Activated naive CD4-positive, alpha-beta T cell treated with anti-CD3 and anti-CD28 coated beads for 36 hours (primary cell): ENCODE measurements at regions not wholly inside any gene's neighbourhood (a gene's known extent, or its start where the extent isn't known, plus 50 kb on each side); places are given as distances from the start of the nearest gene placed in this dataset.

Source experiments
- CTCF ChIA-PET: fragments of 350-600 bp; sonication (Branson Sonifier 250); formaldehyde crosslinking; loops from one replicate; lab custom pipeline; 2021; ENCODE audit warnings: antibody characterized with exemption; lab: Charles Lee
- DNase-seq: peaks from one replicate; pipeline ENCODE4 v3.0.0-alpha.2; 2020
- H3K27ac Mint-ChIP-seq: one replicate; pipeline ENCODE4 v1.8.0; 2021; ENCODE audit warnings: mild to moderate bottlenecking, mixed read lengths
- H3K27me3 Mint-ChIP-seq: one replicate; pipeline ENCODE4 v1.8.0; 2021; ENCODE audit warnings: low read depth, mixed read lengths
- H3K36me3 Mint-ChIP-seq: one replicate; pipeline ENCODE4 v1.8.0; 2021; ENCODE audit warnings: low read depth, mixed read lengths
- H3K4me1 Mint-ChIP-seq: one replicate; pipeline ENCODE4 v1.8.0; 2021; ENCODE audit warnings: low read depth, mixed read lengths
- H3K4me3 Mint-ChIP-seq: one replicate; pipeline ENCODE4 v1.8.0; 2021; ENCODE audit warnings: mild to moderate bottlenecking, moderate library complexity, mixed read lengths
- H3K9me3 Mint-ChIP-seq: one replicate; pipeline ENCODE4 v1.8.0; 2021; ENCODE audit warnings: mixed read lengths
- intact Hi-C: fragments of 100-400 bp; cut with micrococcal nuclease; formaldehyde crosslinking; loops from one replicate; pipeline ENCODE4 v1.15.1; 2023

DNA sequence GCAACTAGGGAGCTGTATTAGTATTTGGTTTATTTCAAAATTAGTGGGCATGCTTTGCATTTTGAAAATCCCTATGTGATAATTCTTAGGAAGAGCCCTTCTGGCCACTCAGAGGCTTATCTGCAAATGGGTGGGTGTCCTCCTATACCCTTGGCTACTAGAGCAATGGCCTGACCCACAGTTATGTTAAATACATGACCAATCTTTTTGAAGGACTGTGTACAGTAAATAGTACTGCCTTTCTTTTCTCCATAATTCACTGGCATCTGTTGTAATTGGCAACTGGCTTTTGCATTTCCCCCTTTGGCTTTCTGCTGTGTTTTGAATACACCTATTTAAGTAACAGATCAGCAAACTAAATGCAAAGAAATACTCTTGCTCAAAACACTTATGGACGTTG is 175.4 kb downstream of the ANXA2 start:
- Mint-ChIP-seq H3K27me3 (no peaks in the 10 kb centered on the region), H3K4me3 (no peak overlapping the region), H3K4me1 (no peaks in the 10 kb centered on the region), H3K9me3 (no peaks in the 10 kb centered on the region), H3K27ac (no peak overlapping the region), H3K36me3 (no peaks in the 10 kb centered on the region)
- intact Hi-C loops, result no loop called here
- CTCF ChIA-PET, result no interaction called here
- no peak for DNase-seq

DNA sequence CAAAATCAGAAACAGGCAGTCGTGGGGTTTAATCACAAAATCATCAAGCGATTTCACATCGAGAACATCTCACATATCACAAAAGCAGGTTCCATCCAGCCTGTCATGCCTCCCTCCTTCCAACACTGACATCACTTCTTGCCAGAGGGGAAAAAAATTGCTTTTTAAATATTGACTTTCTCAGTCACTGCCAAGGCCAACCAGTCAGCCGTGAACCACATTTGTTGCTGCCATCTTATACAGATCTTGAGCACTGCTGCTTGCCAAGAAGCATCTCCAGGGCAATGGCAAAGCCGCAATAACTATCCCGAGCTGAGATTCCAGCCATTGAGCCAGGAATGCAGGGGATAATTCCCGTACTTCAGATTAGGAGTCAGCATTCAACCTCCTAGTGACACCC is 174.6 kb downstream of the ANXA2 start:
- Mint-ChIP-seq H3K27ac (no peak overlapping the region), H3K9me3 (no peaks in the 10 kb centered on the region), H3K36me3 (no peaks in the 10 kb centered on the region), H3K4me1 (no peaks in the 10 kb centered on the region), H3K4me3 (no peak overlapping the region), H3K27me3 (no peaks in the 10 kb centered on the region)
- intact Hi-C loops, result no loop called here
- CTCF ChIA-PET, result no interaction called here
- no peak for DNase-seq

DNA sequence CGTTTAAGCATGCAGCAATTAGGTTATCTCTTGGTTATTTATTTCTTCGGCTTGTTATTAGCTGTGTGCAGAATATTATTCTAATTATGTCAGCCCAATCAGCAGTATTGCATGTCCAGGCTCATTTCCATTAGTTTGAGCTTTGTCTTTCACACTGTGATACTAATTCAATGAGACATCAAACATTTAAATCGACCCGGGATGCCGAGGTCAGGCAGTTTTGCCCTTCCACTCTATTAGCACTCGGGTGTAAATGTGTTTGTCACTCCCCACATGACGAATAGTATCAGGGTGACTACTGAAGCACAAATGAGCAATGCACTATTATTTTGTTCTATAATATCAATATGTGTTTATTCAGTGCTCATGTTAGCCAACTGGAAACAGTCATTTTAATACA is 170.9 kb downstream of the ANXA2 start:
- H3K27me3 Mint-ChIP-seq, result peaks cover under 1% of the 10 kb centered on the region
- peaks cover 3% of the 10 kb centered on the region for H3K4me1 Mint-ChIP-seq
- intact Hi-C loops, result no loop called here
- no peaks in the 10 kb centered on the region for H3K36me3 Mint-ChIP-seq
- no peak for DNase-seq
- H3K9me3 Mint-ChIP-seq, result no peaks in the 10 kb centered on the region
- H3K4me3 Mint-ChIP-seq, result no peak overlapping the region
- H3K27ac Mint-ChIP-seq, result no peak overlapping the region
- CTCF ChIA-PET, result interaction anchor here (0.5 kb wide), 1 partner anchor 44 kb away, joined by 4 read pairs; no protein-coding TSS in a partner anchor

DNA sequence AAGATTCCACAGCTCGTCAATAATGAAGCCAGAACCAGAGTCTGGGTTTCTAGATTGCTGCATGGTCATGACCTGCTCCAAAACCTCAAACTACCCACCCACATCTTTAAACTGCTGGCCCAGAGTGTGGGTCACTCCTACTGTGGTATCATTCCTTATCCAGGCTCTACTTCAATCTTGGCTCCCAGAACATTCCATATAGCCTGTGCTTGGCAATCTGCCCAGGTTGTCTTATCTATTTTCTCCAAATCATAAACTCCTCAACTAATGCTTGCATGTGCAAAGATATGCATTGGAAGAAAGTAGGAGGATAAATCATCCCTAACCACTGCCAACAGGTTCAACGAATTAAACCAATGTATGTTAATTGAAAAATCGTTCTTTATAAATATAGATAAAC is 169.7 kb downstream of the ANXA2 start:
- peaks cover 2% of the 10 kb centered on the region for H3K27me3 Mint-ChIP-seq
- peaks cover 3% of the 10 kb centered on the region for H3K4me1 Mint-ChIP-seq
- CTCF ChIA-PET, result no interaction called here
- H3K36me3 Mint-ChIP-seq, result no peaks in the 10 kb centered on the region
- H3K9me3 Mint-ChIP-seq, result no peaks in the 10 kb centered on the region
- no peak overlapping the region for H3K4me3 Mint-ChIP-seq
- no peak overlapping the region for H3K27ac Mint-ChIP-seq
- intact Hi-C loops, result no loop called here
- no peak for DNase-seq

DNA sequence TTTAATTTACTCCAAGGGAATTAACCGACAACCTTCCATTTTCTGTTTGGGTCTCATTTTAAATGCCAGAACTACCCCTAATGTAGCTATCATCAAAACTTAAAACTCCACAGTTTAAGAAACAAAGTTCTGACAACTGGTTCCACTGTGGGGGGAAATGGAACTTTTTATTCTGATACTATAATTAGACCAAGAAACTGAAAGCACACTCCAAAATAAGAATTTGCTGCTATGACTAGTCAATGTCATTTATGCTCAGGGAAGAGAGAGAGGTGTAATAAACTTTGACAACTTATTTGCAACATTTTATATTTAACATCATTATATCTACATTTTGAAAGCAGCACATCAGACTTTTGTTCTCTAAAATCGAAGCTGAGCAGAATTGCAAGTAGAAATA is 169.2 kb downstream of the ANXA2 start:
- H3K9me3 Mint-ChIP-seq, result no peaks in the 10 kb centered on the region
- CTCF ChIA-PET, result no interaction called here
- H3K36me3 Mint-ChIP-seq, result no peaks in the 10 kb centered on the region
- DNase-seq, result no peak
- H3K4me3 Mint-ChIP-seq, result no peak overlapping the region
- no peak overlapping the region for H3K27ac Mint-ChIP-seq
- peaks cover 2% of the 10 kb centered on the region for H3K27me3 Mint-ChIP-seq
- H3K4me1 Mint-ChIP-seq, result peaks cover 3% of the 10 kb centered on the region
- intact Hi-C loops, result no loop called here

DNA sequence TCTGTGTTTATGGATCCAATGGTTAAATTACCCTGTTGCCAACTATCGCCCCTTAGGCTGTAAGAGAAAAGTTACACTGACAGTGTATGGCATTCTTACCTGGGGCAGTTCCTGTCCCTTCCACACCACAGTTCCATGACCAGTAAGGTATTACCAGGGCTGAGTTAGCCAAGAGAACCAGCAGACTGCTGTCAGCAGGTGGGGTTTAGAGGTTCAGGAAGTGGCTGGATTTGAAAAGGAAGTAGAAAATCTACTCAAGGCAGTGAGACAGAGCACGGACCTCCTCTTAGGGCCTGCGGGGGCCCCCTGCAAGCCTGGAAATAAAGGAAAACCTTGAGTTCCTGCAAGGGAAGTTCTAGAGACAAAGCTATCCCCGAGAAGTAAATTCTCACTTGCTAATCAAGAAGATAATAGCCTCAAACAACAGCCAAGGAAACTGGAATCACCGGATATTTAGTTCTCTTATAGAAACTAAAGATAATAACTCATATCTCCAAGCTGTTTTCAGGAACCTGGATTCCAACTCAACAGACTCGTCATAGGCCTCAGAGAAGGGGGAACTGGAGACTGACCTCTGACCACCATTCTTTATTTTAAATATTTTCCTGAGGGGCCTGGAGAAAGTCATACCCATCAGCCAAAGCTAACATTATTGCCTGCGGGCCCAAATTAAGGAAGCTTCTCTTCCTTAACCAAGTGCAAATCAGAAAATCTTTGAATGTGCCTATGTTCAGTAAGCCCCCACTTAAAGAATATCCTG is 161.7 kb downstream of the ANXA2 start:
- H3K36me3 Mint-ChIP-seq, result no peaks in the 10 kb centered on the region
- CTCF ChIA-PET, result interaction anchor here (0.6 kb wide), 1 partner anchor 176 kb away, joined by 4 read pairs; no protein-coding TSS in a partner anchor
- DNase-seq, result no peak
- intact Hi-C loops, result no loop called here
- H3K27me3 Mint-ChIP-seq, result peaks cover 20% of the 10 kb centered on the region
- no peaks in the 10 kb centered on the region for H3K9me3 Mint-ChIP-seq
- peaks cover 5% of the 10 kb centered on the region for H3K4me1 Mint-ChIP-seq
- no peak overlapping the region for H3K4me3 Mint-ChIP-seq
- no peak overlapping the region for H3K27ac Mint-ChIP-seq

DNA sequence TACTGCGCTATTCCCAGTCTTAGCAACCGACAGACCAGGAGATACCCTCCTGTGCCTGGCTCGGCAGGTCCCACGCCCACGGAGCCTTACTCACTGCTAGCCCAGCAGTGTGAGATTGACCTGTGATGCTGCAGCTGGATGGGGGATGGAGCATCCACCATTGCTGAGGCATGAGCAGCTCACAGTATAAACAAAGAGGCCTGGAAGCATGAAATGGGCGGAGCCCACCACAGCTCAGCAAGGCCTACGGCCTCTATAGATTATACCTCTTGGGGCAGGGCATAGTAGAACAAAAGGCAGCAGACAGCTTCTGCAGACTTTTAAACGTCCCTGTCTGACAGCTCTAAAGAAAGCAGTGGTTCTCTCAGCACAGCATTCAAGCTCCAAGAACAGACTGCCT is 160.3 kb downstream of the ANXA2 start:
- Mint-ChIP-seq H3K36me3 (peaks cover 2% of the 10 kb centered on the region), H3K27me3 (peaks cover 21% of the 10 kb centered on the region), H3K9me3 (no peaks in the 10 kb centered on the region), H3K4me3 (no peak overlapping the region), H3K4me1 (peaks cover 5% of the 10 kb centered on the region), H3K27ac (no peak overlapping the region)
- CTCF ChIA-PET, result interaction anchor here (0.6 to 1.0 kb wide), 2 partner anchors 147 to 516 kb away, joined by 4 to 5 read pairs; no protein-coding TSS in a partner anchor
- no peak for DNase-seq
- intact Hi-C loops, result no loop called here

DNA sequence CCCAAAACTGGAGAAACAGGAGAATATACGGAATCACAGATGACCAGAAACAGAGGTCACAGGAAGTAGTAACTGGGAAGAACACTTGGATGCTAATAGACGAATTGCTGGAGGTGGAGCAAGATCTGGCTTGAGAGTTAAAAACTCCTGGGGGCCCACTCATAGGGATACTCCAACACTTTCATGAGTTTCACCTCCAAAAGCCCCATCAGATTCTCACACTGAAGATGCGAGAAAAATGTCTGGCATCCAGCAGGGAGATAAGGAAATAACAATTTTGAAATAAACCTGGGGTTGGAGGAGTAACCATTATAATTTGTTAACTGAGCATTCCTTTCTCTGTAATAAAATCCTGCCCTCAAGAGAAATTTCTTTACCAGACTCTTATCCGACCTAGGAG is 154.0 kb downstream of the ANXA2 start:
- Mint-ChIP-seq H3K4me3 (no peak overlapping the region), H3K4me1 (no peaks in the 10 kb centered on the region), H3K9me3 (no peaks in the 10 kb centered on the region), H3K36me3 (peaks cover 2% of the 10 kb centered on the region), H3K27me3 (peaks cover 21% of the 10 kb centered on the region), H3K27ac (no peak overlapping the region)
- intact Hi-C loops, result no loop called here
- DNase-seq, result no peak
- CTCF ChIA-PET, result no interaction called here

DNA sequence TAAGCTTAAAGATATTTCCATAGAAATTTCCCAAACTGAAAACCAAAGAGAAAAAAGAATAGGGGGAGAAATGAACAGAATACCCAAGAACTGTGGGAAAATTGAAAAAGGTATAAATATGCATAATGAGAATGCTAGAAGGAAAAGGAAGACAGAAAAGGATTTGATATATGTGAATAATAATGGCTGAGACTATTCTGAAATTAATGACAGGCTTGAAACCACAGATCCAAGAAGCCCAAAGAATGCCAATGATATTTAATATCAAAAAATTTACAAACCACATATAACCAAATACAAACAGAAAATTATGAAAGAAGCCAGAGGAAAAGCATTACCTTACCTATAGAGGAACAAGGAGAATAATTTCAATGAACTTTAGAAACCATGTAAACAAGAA is 153.0 kb downstream of the ANXA2 start:
- Mint-ChIP-seq H3K36me3 (peaks cover 2% of the 10 kb centered on the region), H3K27ac (no peak overlapping the region), H3K9me3 (no peaks in the 10 kb centered on the region), H3K4me3 (no peak overlapping the region), H3K4me1 (no peaks in the 10 kb centered on the region), H3K27me3 (peaks cover 19% of the 10 kb centered on the region)
- intact Hi-C loops, result no loop called here
- CTCF ChIA-PET, result no interaction called here
- DNase-seq, result no peak

DNA sequence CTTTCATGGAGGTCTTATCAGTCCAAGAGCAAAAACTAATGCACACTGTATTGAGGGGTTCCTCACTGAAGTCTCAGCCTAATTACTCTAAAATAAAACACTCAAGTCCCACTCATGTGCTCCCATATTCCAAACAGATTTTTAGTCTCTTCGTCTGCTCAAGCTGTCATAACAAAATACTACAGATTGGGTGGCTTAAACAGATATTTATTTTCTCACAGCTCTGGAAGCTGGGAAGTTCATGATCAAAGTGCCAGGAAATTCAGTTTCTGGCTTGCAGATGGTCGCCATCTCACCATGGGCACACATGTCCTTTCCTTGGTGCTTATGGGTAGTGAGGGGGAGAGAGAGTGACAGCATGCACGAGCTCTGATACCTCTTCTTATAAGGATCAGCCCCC is 147.5 kb downstream of the ANXA2 start:
- Mint-ChIP-seq H3K4me1 (peaks cover 2% of the 10 kb centered on the region), H3K4me3 (no peak overlapping the region), H3K36me3 (no peaks in the 10 kb centered on the region), H3K27ac (no peak overlapping the region), H3K27me3 (peaks cover 29% of the 10 kb centered on the region), H3K9me3 (no peaks in the 10 kb centered on the region)
- CTCF ChIA-PET, result interaction anchor here (1.2 kb wide), 1 partner anchor 76 kb away, joined by 3 read pairs; no protein-coding TSS in a partner anchor
- no peak for DNase-seq
- intact Hi-C loops, result loop anchor here (10.0 kb wide), 1 partner anchor 256 kb away; no protein-coding TSS in a partner anchor

DNA sequence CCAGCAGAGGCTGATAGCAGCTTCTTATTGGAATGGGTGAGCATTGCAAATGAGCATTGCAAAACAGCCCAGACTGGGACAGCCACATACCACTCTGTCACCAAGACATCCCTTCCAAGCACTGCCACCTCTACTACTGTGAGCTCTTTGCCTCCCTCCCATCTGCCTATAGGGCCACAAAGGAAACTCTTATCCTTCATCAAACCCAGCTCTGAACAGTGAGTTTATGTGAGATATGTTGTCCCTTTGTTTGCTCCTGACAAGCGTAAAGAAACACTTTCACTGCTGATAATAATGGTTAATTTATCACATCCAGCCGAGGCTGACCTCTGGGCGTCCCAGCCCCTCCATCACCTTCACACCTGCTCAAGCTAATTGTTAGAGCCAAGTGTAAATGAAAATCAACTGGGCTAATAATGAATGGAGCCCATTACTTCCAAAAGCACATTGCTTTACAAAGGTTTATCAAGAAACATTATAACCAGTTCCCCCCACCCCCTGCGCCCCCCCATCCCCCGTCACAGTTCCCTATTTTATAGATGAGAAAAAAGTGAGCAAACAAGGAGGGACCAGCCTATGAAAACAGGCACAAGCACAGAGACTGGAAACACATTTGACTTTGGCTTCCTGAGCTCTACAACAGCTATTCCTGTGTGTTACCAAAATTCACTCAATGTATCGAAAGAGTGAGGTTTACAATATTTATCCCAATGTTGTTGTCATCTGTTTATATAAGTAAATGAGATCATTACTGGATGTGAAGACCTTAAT is 146.3 kb downstream of the ANXA2 start:
- H3K9me3 Mint-ChIP-seq, result no peaks in the 10 kb centered on the region
- peaks cover 6% of the 10 kb centered on the region for H3K4me1 Mint-ChIP-seq
- intact Hi-C loops, result loop anchor here (10.0 kb wide), 1 partner anchor 257 kb away; no protein-coding TSS in a partner anchor
- CTCF ChIA-PET, result interaction anchor here (0.9 kb wide), 1 partner anchor 12 kb away, joined by 5 read pairs; no protein-coding TSS in a partner anchor
- no peak overlapping the region for H3K27ac Mint-ChIP-seq
- H3K27me3 Mint-ChIP-seq, result peaks cover 29% of the 10 kb centered on the region
- no peak overlapping the region for H3K4me3 Mint-ChIP-seq
- no peak for DNase-seq
- H3K36me3 Mint-ChIP-seq, result no peaks in the 10 kb centered on the region

DNA sequence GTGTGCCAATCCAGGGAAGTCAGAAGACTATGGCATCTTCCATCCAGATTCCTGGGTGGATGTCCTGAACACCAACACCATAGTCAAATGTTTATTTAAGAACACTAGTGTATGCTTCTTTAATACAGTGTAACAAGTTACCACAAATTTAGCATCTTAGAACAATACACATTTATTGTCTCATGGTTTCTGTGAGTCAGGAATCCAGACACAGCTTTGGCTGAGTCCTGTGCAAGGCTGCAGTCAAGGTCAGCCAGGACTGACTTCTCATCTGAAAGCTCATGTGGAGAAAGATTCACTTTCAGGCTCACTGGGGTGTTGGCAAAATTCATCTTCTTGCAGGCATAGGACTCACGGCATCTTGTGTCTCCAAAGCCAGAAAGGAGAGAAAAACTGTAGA is 143.4 kb downstream of the ANXA2 start:
- Mint-ChIP-seq H3K27me3 (peaks cover 32% of the 10 kb centered on the region), H3K9me3 (no peaks in the 10 kb centered on the region), H3K4me1 (peaks cover 6% of the 10 kb centered on the region), H3K4me3 (no peak overlapping the region), H3K36me3 (no peaks in the 10 kb centered on the region), H3K27ac (no peak overlapping the region)
- CTCF ChIA-PET, result no interaction called here
- intact Hi-C loops, result loop anchor here (2.0 to 10.0 kb wide), 2 partner anchors 260 to 336 kb away; no protein-coding TSS in a partner anchor
- no peak for DNase-seq
